K562 (cell line): ENCODE measurements at regions not wholly inside any gene's neighbourhood (a gene's known extent, or its start where the extent isn't known, plus 50 kb on each side); places are given as distances from the start of the nearest gene placed in this dataset.
A peak's percentile ranks its signal among the peaks of the same experiment; 100 is the strongest.

Experiments
- CTBP1 ChIP-seq: fragments of 450-650 bp; IDR thresholded peaks from 2 replicates; pipeline ENCODE4 v1.6.1; 2016; ENCODE audit warnings: borderline replicate concordance
- E2F1 ChIP-seq: sonication (generic); formaldehyde crosslinking; IDR thresholded peaks from 2 replicates; pipeline ENCODE4 v1.8.1; 2023; ENCODE audit warnings: mild to moderate bottlenecking, missing genetic modification reagents, moderate library complexity
- FOXA3 ChIP-seq, 2 experiments: fragments of 450-650 bp in 1 of 2; sonication (generic) in 1 of 2; formaldehyde crosslinking; IDR thresholded peaks in 1 of 2; conservative IDR thresholded peaks in 1 of 2; 2 replicates each; pipeline versions ENCODE4 v1.4.0 to v1.8.0; 2020 to 2022; ENCODE audit warnings: mild to moderate bottlenecking in 2 of 2, missing genetic modification reagents in 1 of 2
- FOXM1 ChIP-seq, 2 experiments: fragments of 450-650 bp in 1 of 2; sonication (generic) in 1 of 2; formaldehyde crosslinking in 1 of 2; IDR thresholded peaks; 2 replicates each; pipeline versions ENCODE4 v1.6.1 to v1.9.0; 2017 to 2022; ENCODE audit warnings: low read depth in 2 of 2, mild to moderate bottlenecking in 2 of 2, missing genetic modification reagents in 1 of 2, moderate library complexity in 1 of 2
- HNRNPL ChIP-seq: fragments of 200-400 bp; formaldehyde crosslinking; IDR thresholded peaks from 2 replicates; pipeline ENCODE4 v1.6.1; 2017; ENCODE audit warnings: low read depth, mild to moderate bottlenecking, low read length
- JUN ChIP-seq, 2 experiments: sonication (generic) in 1 of 2; formaldehyde crosslinking in 1 of 2; IDR thresholded peaks; 2 replicates each; pipeline versions ENCODE4 v1.6.1 to v1.8.0; 2012 to 2022; ENCODE audit warnings: borderline replicate concordance in 2 of 2, mild to moderate bottlenecking in 2 of 2, improper control_type of control experiment in 1 of 2, low read depth in 1 of 2, low read length in 1 of 2, missing genetic modification reagents in 1 of 2
- KAT8 ChIP-seq: fragments of 450-650 bp; IDR thresholded peaks from 2 replicates; pipeline ENCODE4 v1.6.1; 2016; ENCODE audit warnings: low read depth, mild to moderate bottlenecking
- MITF ChIP-seq: IDR thresholded peaks from 2 replicates; pipeline ENCODE4 v1.6.1; 2014; ENCODE audit warnings: antibody characterized with exemption
- NBN ChIP-seq: fragments of 450-650 bp; IDR thresholded peaks from 2 replicates; pipeline ENCODE4 v1.6.1; 2016; ENCODE audit warnings: low read depth, mild to moderate bottlenecking
- RBM39 ChIP-seq: fragments of 200-400 bp; formaldehyde crosslinking; optimal IDR thresholded peaks from 2 replicates; pipeline ENCODE3; 2018; ENCODE audit warnings: low read depth, low read length
- SRSF7 ChIP-seq: fragments of 200-400 bp; formaldehyde crosslinking; optimal IDR thresholded peaks from 2 replicates; pipeline ENCODE3; 2017; ENCODE audit warnings: mild to moderate bottlenecking, low read depth, low read length
- ZBTB8A ChIP-seq: fragments of 450-650 bp; IDR thresholded peaks from 2 replicates; pipeline ENCODE4 v1.6.1; 2018; ENCODE audit warnings: mild to moderate bottlenecking, moderate library complexity; ENCODE audit not compliant: partially characterized antibody
- ZC3H11A ChIP-seq: IDR thresholded peaks from 2 replicates; pipeline ENCODE4 v1.6.1; 2012; ENCODE audit warnings: low read depth, low read length, improper control_type of control experiment
- ZNF24 ChIP-seq: fragments of 450-650 bp; IDR thresholded peaks from 2 replicates; pipeline ENCODE4 v1.6.1; 2016
- ZNF408 ChIP-seq: fragments of 250-450 bp; sonication (Bioruptor Pico); IDR thresholded peaks from 2 replicates; pipeline ENCODE4 v1.4.0; 2020; ENCODE audit warnings: low read depth, mild to moderate bottlenecking, moderate library complexity
- ZNF76 ChIP-seq: fragments of 250-450 bp; sonication (Bioruptor Pico); IDR thresholded peaks from 2 replicates; pipeline ENCODE4 v1.4.0; 2020; ENCODE audit warnings: mild to moderate bottlenecking, moderate library complexity, borderline replicate concordance
- TF ChIP-seq, protein P1 (sequence below): fragments of 250-450 bp; sonication (Bioruptor Pico); IDR thresholded peaks from 2 replicates; pipeline ENCODE4 v1.6.1; 2021; ENCODE audit warnings: mild to moderate bottlenecking
- TF ChIP-seq, protein P2 (sequence below): IDR thresholded peaks from 2 replicates; pipeline ENCODE4 v1.6.1; 2011; ENCODE audit warnings: borderline replicate concordance, low read depth, mild to moderate bottlenecking, moderate library complexity, low read length; ENCODE audit not compliant: insufficient read depth, poor library complexity, severe bottlenecking
- TF ChIP-seq, protein P3 (sequence below): fragments of 450-650 bp; IDR thresholded peaks from one replicate; pipeline ENCODE4 v1.6.1; 2018; ENCODE audit warnings: mild to moderate bottlenecking, moderate library complexity; ENCODE audit not compliant: partially characterized antibody

DNA sequence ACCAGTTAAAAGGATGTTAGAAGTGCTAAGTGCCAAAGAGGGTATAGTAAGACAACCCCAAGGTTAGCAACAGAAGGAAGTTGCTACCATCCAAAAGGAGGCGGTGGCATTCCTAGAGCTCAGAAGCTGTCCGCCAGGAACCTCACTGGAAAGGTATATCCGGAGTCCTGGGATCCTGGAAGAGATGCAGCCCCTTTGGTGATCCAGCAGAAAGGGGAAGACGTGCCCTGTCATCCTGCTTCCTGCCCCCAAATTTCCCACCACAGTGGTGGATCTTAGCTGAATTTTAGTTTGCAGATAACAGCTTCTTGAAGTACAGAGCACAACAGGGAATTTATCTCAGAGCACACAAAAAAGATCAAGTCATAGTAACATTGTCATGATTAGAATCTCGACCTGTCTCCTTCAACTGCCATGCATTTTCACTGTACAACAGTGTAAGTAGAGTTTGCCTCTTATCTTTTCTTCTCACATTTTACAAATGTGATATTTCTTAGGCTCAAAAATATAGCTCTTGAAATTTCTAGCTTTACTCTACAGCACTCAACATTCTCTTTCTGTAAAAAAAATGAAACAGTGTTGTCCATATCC, 526.3 kb downstream of the SOX5 start (continued):
- TF ChIP-seq CTBP1 (peak; percentile 23; the same call in 1 of the 2 replicates), ZNF76 (CRISPR knock-in tag) (no peak), ZNF24 (no peak), NBN (0 out of 2 replicates have a peak, but pooled peaks have one; percentile 24), ZBTB8A (no peak), KAT8 (no peak), SRSF7 (no peak), FOXA3 (CRISPR knock-in tag; conservative IDR thresholded peaks at IDR 0.05 in 1 of 2, IDR thresholded peaks at IDR 0.05 in 1 of 2) (no peak), E2F1 (CRISPR knock-in tag) (no peak), MITF (no peak), RBM39 (no peak), FOXM1 (IDR thresholded peaks at IDR 0.05; ENCODE audit: low read depth) (no peak), FOXM1 (CRISPR knock-in tag; IDR thresholded peaks at IDR 0.05; ENCODE audit: low read depth) (no peak), JUN (IDR thresholded peaks at IDR 0.05; ENCODE audit: borderline replicate concordance, low read depth, low read length) (no peak), JUN (CRISPR knock-in tag; IDR thresholded peaks at IDR 0.05; ENCODE audit: borderline replicate concordance) (no peak), HNRNPL (no peak), ZNF408 (CRISPR knock-in tag) (no peak), ZC3H11A (no peak)
- TF ChIP-seq, protein P1, sequence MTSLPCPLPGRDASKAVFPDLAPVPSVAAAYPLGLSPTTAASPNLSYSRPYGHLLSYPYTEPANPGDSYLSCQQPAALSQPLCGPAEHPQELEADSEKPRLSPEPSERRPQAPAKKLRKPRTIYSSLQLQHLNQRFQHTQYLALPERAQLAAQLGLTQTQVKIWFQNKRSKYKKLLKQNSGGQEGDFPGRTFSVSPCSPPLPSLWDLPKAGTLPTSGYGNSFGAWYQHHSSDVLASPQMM (CRISPR knock-in tag): no peak
- TF ChIP-seq, protein P2, sequence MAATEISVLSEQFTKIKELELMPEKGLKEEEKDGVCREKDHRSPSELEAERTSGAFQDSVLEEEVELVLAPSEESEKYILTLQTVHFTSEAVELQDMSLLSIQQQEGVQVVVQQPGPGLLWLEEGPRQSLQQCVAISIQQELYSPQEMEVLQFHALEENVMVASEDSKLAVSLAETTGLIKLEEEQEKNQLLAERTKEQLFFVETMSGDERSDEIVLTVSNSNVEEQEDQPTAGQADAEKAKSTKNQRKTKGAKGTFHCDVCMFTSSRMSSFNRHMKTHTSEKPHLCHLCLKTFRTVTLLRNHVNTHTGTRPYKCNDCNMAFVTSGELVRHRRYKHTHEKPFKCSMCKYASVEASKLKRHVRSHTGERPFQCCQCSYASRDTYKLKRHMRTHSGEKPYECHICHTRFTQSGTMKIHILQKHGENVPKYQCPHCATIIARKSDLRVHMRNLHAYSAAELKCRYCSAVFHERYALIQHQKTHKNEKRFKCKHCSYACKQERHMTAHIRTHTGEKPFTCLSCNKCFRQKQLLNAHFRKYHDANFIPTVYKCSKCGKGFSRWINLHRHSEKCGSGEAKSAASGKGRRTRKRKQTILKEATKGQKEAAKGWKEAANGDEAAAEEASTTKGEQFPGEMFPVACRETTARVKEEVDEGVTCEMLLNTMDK: no peak
- TF ChIP-seq, protein P3, sequence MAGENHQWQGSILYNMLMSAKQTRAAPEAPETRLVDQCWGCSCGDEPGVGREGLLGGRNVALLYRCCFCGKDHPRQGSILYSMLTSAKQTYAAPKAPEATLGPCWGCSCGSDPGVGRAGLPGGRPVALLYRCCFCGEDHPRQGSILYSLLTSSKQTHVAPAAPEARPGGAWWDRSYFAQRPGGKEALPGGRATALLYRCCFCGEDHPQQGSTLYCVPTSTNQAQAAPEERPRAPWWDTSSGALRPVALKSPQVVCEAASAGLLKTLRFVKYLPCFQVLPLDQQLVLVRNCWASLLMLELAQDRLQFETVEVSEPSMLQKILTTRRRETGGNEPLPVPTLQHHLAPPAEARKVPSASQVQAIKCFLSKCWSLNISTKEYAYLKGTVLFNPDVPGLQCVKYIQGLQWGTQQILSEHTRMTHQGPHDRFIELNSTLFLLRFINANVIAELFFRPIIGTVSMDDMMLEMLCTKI: no peak
